H1 (cell line): ENCODE measurements at regions not wholly inside any gene's neighbourhood (a gene's known extent, or its start where the extent isn't known, plus 50 kb on each side); places are given as distances from the start of the nearest gene placed in this dataset.

Experiments
- CTCF ChIA-PET: fragments of 300-600 bp; sonication (Branson Sonifier 250); formaldehyde crosslinking; loops from one replicate; lab custom pipeline; 2021; ENCODE audit not compliant: partially characterized antibody; lab: Charles Lee
- POLR2A ChIA-PET: fragments of 300-600 bp; sonication (Branson Sonifier 250); formaldehyde crosslinking; loops from one replicate; lab custom pipeline; 2021; ENCODE audit warnings: inconsistent platforms; ENCODE audit not compliant: partially characterized antibody; lab: Charles Lee
- DNase-seq, 2 experiments: peaks; one replicate each; pipeline versions ENCODE4 v3.0.0 to v3.0.0-alpha.2; 2010 to 2022; ENCODE audit warnings: low spot score in 2 of 2, low read depth in 1 of 2, mixed read lengths in 1 of 2
- FAIRE-seq: peaks from 2 replicates; lab custom pipeline; 2011; peaks lifted over from hg19 to GRCh38; lab: Jason Lieb, UNC
- H2AFZ ChIP-seq: 2 replicates; pipeline ENCODE4 v1.8.1; 2012; ENCODE audit warnings: low read length, inconsistent platforms
- H2AK5ac ChIP-seq: 2 replicates; pipeline ENCODE4 v1.6.1; 2013; ENCODE audit warnings: low read depth, low read length
- H2BK120ac ChIP-seq: replicated peaks from 2 replicates; pipeline ENCODE3; 2013; ENCODE audit warnings: low read depth, low read length, inconsistent platforms
- H2BK12ac ChIP-seq: 2 replicates; pipeline ENCODE4 v1.6.1; 2013; ENCODE audit warnings: low read depth, low read length
- H2BK15ac ChIP-seq: 2 replicates; pipeline ENCODE4 v1.6.1; 2013; ENCODE audit warnings: low read length
- H2BK20ac ChIP-seq: 2 replicates; pipeline ENCODE4 v1.6.1; 2013; ENCODE audit warnings: low read length
- H2BK5ac ChIP-seq: 2 replicates; pipeline ENCODE4 v1.6.1; 2013; ENCODE audit warnings: low read depth, low read length
- H3K14ac ChIP-seq: 2 replicates; pipeline ENCODE4 v1.6.1; 2013; ENCODE audit warnings: inconsistent platforms; ENCODE audit not compliant: insufficient read length
- H3K18ac ChIP-seq: 2 replicates; pipeline ENCODE4 v1.6.1; 2013; ENCODE audit warnings: low read length; ENCODE audit errors: extremely low read depth
- H3K23ac ChIP-seq: 2 replicates; pipeline ENCODE4 v1.6.1; 2013; ENCODE audit warnings: inconsistent platforms; ENCODE audit not compliant: insufficient read length
- H3K23me2 ChIP-seq: 2 replicates; pipeline ENCODE4 v1.6.1; 2013; ENCODE audit warnings: low read depth, low read length
- H3K27ac ChIP-seq: 2 replicates; pipeline ENCODE4 v1.6.1; 2011; ENCODE audit warnings: low read depth, low read length, inconsistent platforms
- H3K27me3 ChIP-seq, 4 experiments: replicated peaks in 1 of 4; 1 replicate in 1 of 4; 2 replicates in 3 of 4; pipeline versions ENCODE4 v1.6.1 to v1.8.1; 2011 to 2013; ENCODE audit warnings: low read length in 3 of 4, mild to moderate bottlenecking in 3 of 4, inconsistent platforms in 2 of 4, mixed read lengths in 2 of 4, moderate library complexity in 1 of 4; ENCODE audit not compliant: control insufficient read depth in 3 of 4, insufficient read depth in 3 of 4; ENCODE audit errors: extremely low read depth in 1 of 4
- H3K36me3 ChIP-seq, 4 experiments: 2 replicates each; pipeline versions ENCODE4 v1.6.1 to v1.8.1; 2011 to 2013; ENCODE audit warnings: mild to moderate bottlenecking in 4 of 4, low read length in 3 of 4, moderate library complexity in 2 of 4, control low read depth in 1 of 4, inconsistent platforms in 1 of 4; ENCODE audit not compliant: insufficient read depth in 4 of 4, control insufficient read depth in 2 of 4
- H3K4ac ChIP-seq: replicated peaks from 2 replicates; pipeline ENCODE3; 2013; ENCODE audit warnings: low read length, low read depth, mixed read lengths, inconsistent platforms; ENCODE audit not compliant: insufficient read length
- H3K4me1 ChIP-seq, 4 experiments: replicated peaks in 1 of 4; 1 replicate in 1 of 4; 2 replicates in 3 of 4; pipeline versions ENCODE4 v1.6.1 to v1.8.1; 2011 to 2013; ENCODE audit warnings: low read length in 3 of 4, inconsistent platforms in 2 of 4, mixed read lengths in 1 of 4; ENCODE audit not compliant: insufficient read depth in 4 of 4, control insufficient read depth in 3 of 4
- H3K4me2 ChIP-seq, 2 experiments: 2 replicates each; pipeline versions ENCODE4 v1.6.1 to v1.8.1; 2011 to 2013; ENCODE audit warnings: low read depth in 2 of 2, low read length in 2 of 2, control low read depth in 1 of 2, inconsistent platforms in 1 of 2, mild to moderate bottlenecking in 1 of 2; ENCODE audit not compliant: insufficient read depth in 1 of 2
- H3K4me3 ChIP-seq, 4 experiments: fragments of 200-600, 300-600 bp in 1 of 4; sonication (generic), shearing (Covaris generic), sonication (Bioruptor Twin) in 1 of 4; 2 replicates each; pipeline versions ENCODE4 v1.5.1 to v1.8.1; 2011 to 2016; ENCODE audit warnings: low read length in 4 of 4, low read depth in 3 of 4, control low read depth in 2 of 4, inconsistent platforms in 2 of 4, mild to moderate bottlenecking in 2 of 4, mixed read lengths in 1 of 4, moderate library complexity in 1 of 4; ENCODE audit not compliant: insufficient read depth in 2 of 4; ENCODE audit errors: extremely low read depth in 1 of 4
- H3K56ac ChIP-seq: replicated peaks from 2 replicates; pipeline ENCODE3; 2013; ENCODE audit warnings: low read depth, mild to moderate bottlenecking, mixed read lengths, low read length, inconsistent platforms; ENCODE audit not compliant: insufficient read length
- H3K79me1 ChIP-seq: 2 replicates; pipeline ENCODE4 v1.6.1; 2013; ENCODE audit warnings: low read depth, low read length, control low read depth
- H3K79me2 ChIP-seq, 2 experiments: 2 replicates each; pipeline versions ENCODE4 v1.6.1 to v1.8.1; 2012 to 2013; ENCODE audit warnings: low read length in 2 of 2, mild to moderate bottlenecking in 2 of 2, inconsistent platforms in 1 of 2; ENCODE audit not compliant: insufficient read depth in 2 of 2, control insufficient read depth in 1 of 2
- H3K9ac ChIP-seq, 4 experiments: replicated peaks in 1 of 4; 1 replicate in 1 of 4; 2 replicates in 3 of 4; pipeline versions ENCODE4 v1.6.1 to v1.8.1; 2011 to 2013; ENCODE audit warnings: low read depth in 3 of 4, low read length in 3 of 4, control low read depth in 2 of 4, mild to moderate bottlenecking in 2 of 4, moderate library complexity in 2 of 4, inconsistent platforms in 1 of 4; ENCODE audit errors: extremely low read depth in 1 of 4
- H3K9me3 ChIP-seq, 2 experiments: 2 replicates each; pipeline versions ENCODE4 v1.6.1 to v1.8.1; 2012 to 2013; ENCODE audit warnings: mild to moderate bottlenecking in 2 of 2, moderate library complexity in 2 of 2, control low read depth in 1 of 2, inconsistent platforms in 1 of 2, low read depth in 1 of 2, low read length in 1 of 2, mixed read lengths in 1 of 2; ENCODE audit not compliant: insufficient read depth in 2 of 2
- H4K20me1 ChIP-seq, 2 experiments: replicated peaks in 1 of 2; 2 replicates each; pipeline versions ENCODE3 to v1.8.1; 2011 to 2013; ENCODE audit warnings: inconsistent platforms in 2 of 2, low read length in 2 of 2, mild to moderate bottlenecking in 1 of 2; ENCODE audit not compliant: insufficient read depth in 2 of 2, control insufficient read depth in 1 of 2
- H4K5ac ChIP-seq: 2 replicates; pipeline ENCODE4 v1.6.1; 2013; ENCODE audit warnings: low read length, low read depth, mixed read lengths, inconsistent platforms; ENCODE audit not compliant: insufficient read length
- H4K8ac ChIP-seq: 2 replicates; pipeline ENCODE4 v1.8.0; 2013; ENCODE audit warnings: mild to moderate bottlenecking, moderate library complexity, low read length, inconsistent platforms; ENCODE audit not compliant: insufficient read depth; ENCODE audit errors: extremely low read depth
- H4K91ac ChIP-seq: replicated peaks from 2 replicates; pipeline ENCODE3; 2013; ENCODE audit warnings: low read length, mixed read lengths, inconsistent platforms; ENCODE audit not compliant: insufficient read length
- CTBP2 ChIP-seq: IDR thresholded peaks from 2 replicates; pipeline ENCODE4 v1.7.0; 2011; ENCODE audit warnings: borderline replicate concordance, mild to moderate bottlenecking, moderate library complexity, mixed read lengths, low read length; ENCODE audit not compliant: insufficient read depth, insufficient read length
- EP300 ChIP-seq, 2 experiments: IDR thresholded peaks; 1 replicate in 1 of 2; 2 replicates in 1 of 2; pipeline ENCODE4 v1.6.1; 2011 to 2012; ENCODE audit warnings: low read depth in 2 of 2, low read length in 2 of 2, mild to moderate bottlenecking in 2 of 2, borderline replicate concordance in 1 of 2, inconsistent platforms in 1 of 2, moderate library complexity in 1 of 2
- GTF2F1 ChIP-seq: IDR thresholded peaks from 2 replicates; pipeline ENCODE4 v1.6.1; 2012; ENCODE audit warnings: low read depth, low read length, improper control_type of control experiment, borderline replicate concordance
- PHF8 ChIP-seq: fragments of 200-600 bp; sonication (generic); conservative IDR thresholded peaks from 2 replicates; pipeline ENCODE4 v1.7.1; 2012; ENCODE audit warnings: low read depth, mild to moderate bottlenecking, inconsistent platforms, low read length, moderate library complexity
- SAP30 ChIP-seq: fragments of 300-600 bp; sonication (generic); IDR thresholded peaks from 2 replicates; pipeline ENCODE4 v1.7.1; 2012; ENCODE audit warnings: low read length, moderate library complexity, mild to moderate bottlenecking, inconsistent platforms; ENCODE audit not compliant: insufficient read depth, insufficient replicate concordance
- SIRT6 ChIP-seq: IDR thresholded peaks from one replicate; pipeline ENCODE4 v1.7.1; 2012; ENCODE audit warnings: low read length, inconsistent platforms
- SP1 ChIP-seq: IDR thresholded peaks from 2 replicates; pipeline ENCODE4 v1.6.1; 2011; ENCODE audit warnings: low read depth, low read length
- SUZ12 ChIP-seq: fragments of 200-600 bp; sonication (generic); IDR thresholded peaks from 2 replicates; pipeline ENCODE4 v1.6.1; 2012; ENCODE audit warnings: mild to moderate bottlenecking, inconsistent platforms, low read length, moderate library complexity, mixed read lengths
- TAF1 ChIP-seq: IDR thresholded peaks from 2 replicates; pipeline ENCODE4 v1.6.1; 2011; ENCODE audit warnings: mild to moderate bottlenecking, low read depth, low read length
- TBP ChIP-seq: IDR thresholded peaks from 2 replicates; pipeline ENCODE4 v1.6.1; 2011; ENCODE audit warnings: low read depth, low read length, improper control_type of control experiment
- TF ChIP-seq, protein P1 (sequence below): IDR thresholded peaks from 2 replicates; pipeline ENCODE4 v1.6.1; 2012; ENCODE audit warnings: low read length, inconsistent platforms

DNA sequence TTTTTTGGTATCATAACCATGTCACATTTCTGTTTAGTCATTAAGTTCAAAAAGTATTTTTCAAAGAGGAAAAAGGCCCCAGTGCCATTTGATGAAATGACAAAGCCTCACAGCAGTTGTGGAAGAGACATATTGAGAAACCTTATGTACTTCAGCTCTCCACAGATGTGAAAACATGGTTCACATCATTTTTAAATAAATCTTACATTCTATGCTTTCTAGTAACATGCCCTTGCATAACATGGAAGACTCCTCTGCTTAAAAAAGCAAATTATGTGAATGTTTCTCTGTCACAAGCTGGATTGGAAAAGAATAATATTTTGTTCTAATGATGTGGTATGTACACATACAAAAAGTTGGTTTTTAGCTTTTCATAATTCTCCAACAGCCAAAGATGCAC lies 934.1 kb downstream of the NLGN4Y start:
- H3K9ac ChIP-seq, result no peak overlapping the region
- no peak overlapping the region for H3K4me3 ChIP-seq
- CTCF ChIA-PET, result no interaction called here
- no peaks in the 10 kb centered on the region for H3K36me3 ChIP-seq
- no peak overlapping the region for H4K8ac ChIP-seq
- no peak for DNase-seq
- no peaks in the 10 kb centered on the region for H3K27me3 ChIP-seq
- FAIRE-seq, result no peak
- H2AK5ac ChIP-seq, result no peak overlapping the region
- H2BK5ac ChIP-seq, result no peak overlapping the region
- H2AFZ ChIP-seq, result no peak overlapping the region
- H4K5ac ChIP-seq, result no peak overlapping the region
- TF ChIP-seq PHF8, result no peak
- no peak for TF ChIP-seq CTBP2
- TF ChIP-seq SIRT6, result no peak
- TF ChIP-seq EP300 (IDR thresholded peaks at IDR 0.05; ENCODE audit: borderline replicate concordance in 1 of 2, low read depth in 2 of 2, low read length in 2 of 2), result no peak
- no peak for TF ChIP-seq SP1
- no peak for TF ChIP-seq GTF2F1
- no peak for TF ChIP-seq TBP
- TF ChIP-seq SUZ12, result no peak
- TF ChIP-seq TAF1, result no peak
- no peak for TF ChIP-seq SAP30
- TF ChIP-seq, protein P1, sequence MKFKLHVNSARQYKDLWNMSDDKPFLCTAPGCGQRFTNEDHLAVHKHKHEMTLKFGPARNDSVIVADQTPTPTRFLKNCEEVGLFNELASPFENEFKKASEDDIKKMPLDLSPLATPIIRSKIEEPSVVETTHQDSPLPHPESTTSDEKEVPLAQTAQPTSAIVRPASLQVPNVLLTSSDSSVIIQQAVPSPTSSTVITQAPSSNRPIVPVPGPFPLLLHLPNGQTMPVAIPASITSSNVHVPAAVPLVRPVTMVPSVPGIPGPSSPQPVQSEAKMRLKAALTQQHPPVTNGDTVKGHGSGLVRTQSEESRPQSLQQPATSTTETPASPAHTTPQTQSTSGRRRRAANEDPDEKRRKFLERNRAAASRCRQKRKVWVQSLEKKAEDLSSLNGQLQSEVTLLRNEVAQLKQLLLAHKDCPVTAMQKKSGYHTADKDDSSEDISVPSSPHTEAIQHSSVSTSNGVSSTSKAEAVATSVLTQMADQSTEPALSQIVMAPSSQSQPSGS, result no peak
- H2BK12ac ChIP-seq, result no peak overlapping the region
- H3K4me2 ChIP-seq, result no peak overlapping the region
- H3K4me1 ChIP-seq, result no peaks in the 10 kb centered on the region
- no peak overlapping the region for H2BK120ac ChIP-seq
- no peaks in the 10 kb centered on the region for H3K23me2 ChIP-seq
- POLR2A ChIA-PET, result no interaction called here
- H3K23ac ChIP-seq, result no peak overlapping the region
- no peak overlapping the region for H4K91ac ChIP-seq
- no peaks in the 10 kb centered on the region for H3K79me2 ChIP-seq
- peaks cover 0 to 12% of the 10 kb centered on the region in 2 experiments; a peak in 2 of 4 replicates for H3K9me3 ChIP-seq
- no peak overlapping the region for H3K27ac ChIP-seq
- no peaks in the 10 kb centered on the region for H4K20me1 ChIP-seq
- no peak overlapping the region for H2BK15ac ChIP-seq
- H3K79me1 ChIP-seq, result no peaks in the 10 kb centered on the region
- no peak overlapping the region for H3K18ac ChIP-seq
- H3K56ac ChIP-seq, result no peak overlapping the region
- H2BK20ac ChIP-seq, result no peak overlapping the region
- H3K4ac ChIP-seq, result no peak overlapping the region
- no peak overlapping the region for H3K14ac ChIP-seq
